ENCODE measurements at regions not wholly inside any gene's neighbourhood (a gene's known extent, or its start where the extent isn't known, plus 50 kb on each side); places are given as distances from the start of the nearest gene placed in this dataset.

DNA sequence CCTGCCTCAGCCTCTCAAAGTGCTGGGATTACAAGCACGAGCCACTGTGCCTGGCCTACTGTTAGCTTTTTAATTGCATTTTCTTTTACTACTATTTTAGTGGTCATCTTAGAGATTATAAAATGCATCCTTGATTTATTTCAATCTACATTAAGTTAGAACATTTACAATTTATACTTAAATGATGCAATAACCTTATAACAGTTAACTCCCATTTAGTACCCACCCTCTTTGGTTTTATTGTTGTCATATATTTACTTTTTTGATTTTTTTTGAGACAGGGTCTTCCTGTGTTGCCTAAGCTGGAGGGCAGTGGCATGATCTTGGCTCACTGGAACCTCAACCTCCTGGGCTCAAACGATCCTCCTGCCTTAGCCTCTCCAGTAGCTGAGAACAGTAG is 77.3 kb downstream of the PPCDC start:
- TF ChIP-seq POLR2AphosphoS5 (IDR thresholded peaks at IDR 0.05; ENCODE audit: low read depth, low read length) (no peak), SIN3A (IDR thresholded peaks at IDR 0.05; ENCODE audit: borderline replicate concordance, insufficient read depth, low read length) (no peak), TAF1 (IDR thresholded peaks at IDR 0.05; ENCODE audit: borderline replicate concordance, insufficient read depth, low read length) (no peak)
- TF ChIP-seq, protein P1, sequence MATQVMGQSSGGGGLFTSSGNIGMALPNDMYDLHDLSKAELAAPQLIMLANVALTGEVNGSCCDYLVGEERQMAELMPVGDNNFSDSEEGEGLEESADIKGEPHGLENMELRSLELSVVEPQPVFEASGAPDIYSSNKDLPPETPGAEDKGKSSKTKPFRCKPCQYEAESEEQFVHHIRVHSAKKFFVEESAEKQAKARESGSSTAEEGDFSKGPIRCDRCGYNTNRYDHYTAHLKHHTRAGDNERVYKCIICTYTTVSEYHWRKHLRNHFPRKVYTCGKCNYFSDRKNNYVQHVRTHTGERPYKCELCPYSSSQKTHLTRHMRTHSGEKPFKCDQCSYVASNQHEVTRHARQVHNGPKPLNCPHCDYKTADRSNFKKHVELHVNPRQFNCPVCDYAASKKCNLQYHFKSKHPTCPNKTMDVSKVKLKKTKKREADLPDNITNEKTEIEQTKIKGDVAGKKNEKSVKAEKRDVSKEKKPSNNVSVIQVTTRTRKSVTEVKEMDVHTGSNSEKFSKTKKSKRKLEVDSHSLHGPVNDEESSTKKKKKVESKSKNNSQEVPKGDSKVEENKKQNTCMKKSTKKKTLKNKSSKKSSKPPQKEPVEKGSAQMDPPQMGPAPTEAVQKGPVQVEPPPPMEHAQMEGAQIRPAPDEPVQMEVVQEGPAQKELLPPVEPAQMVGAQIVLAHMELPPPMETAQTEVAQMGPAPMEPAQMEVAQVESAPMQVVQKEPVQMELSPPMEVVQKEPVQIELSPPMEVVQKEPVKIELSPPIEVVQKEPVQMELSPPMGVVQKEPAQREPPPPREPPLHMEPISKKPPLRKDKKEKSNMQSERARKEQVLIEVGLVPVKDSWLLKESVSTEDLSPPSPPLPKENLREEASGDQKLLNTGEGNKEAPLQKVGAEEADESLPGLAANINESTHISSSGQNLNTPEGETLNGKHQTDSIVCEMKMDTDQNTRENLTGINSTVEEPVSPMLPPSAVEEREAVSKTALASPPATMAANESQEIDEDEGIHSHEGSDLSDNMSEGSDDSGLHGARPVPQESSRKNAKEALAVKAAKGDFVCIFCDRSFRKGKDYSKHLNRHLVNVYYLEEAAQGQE (IDR thresholded peaks at IDR 0.05; ENCODE audit: insufficient read depth in 1 of 2, low read depth in 2 of 2, low read length in 2 of 2), result no peak

GRCh38 chr15:75104804-75105557 is 81.6 kb downstream of the PPCDC start:
- TF ChIP-seq, protein P1 (IDR thresholded peaks at IDR 0.05; ENCODE audit: insufficient read depth in 1 of 2, low read depth in 2 of 2, low read length in 2 of 2), result 0 out of 4 replicates have a peak, but pooled peaks of 1 of the 2 experiments have one; percentile 26
- TF ChIP-seq SIN3A (IDR thresholded peaks at IDR 0.05; ENCODE audit: borderline replicate concordance, insufficient read depth, low read length), result no peak
- peak; percentile 50 for TF ChIP-seq FOXP2 (optimal IDR thresholded peaks at IDR 0.05; ENCODE audit: borderline replicate concordance, extremely low read depth, extremely low read length, insufficient read depth)

DNA sequence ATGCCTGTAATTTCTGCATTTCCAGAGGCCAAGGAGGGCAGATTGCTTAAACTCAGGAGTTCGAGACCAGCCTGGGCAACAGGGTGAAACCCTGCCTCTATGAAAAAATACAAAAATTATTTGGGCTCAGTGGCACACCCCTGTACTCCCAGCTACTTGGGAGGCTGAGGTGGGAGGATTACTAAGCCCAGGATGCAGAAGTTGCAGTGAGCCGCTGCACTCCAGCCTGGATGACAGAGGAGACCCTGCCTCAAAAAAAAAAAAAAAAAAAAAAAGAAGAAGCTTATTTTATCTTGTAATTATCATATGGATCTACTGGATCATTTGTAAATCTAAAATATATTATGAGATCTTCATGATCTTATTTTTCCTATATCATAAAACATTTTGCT is 84.1 kb downstream of the PPCDC start:
- TF ChIP-seq TAF1 (IDR thresholded peaks at IDR 0.05; ENCODE audit: borderline replicate concordance, insufficient read depth, low read length), result no peak
- no peak for TF ChIP-seq SIN3A (IDR thresholded peaks at IDR 0.05; ENCODE audit: borderline replicate concordance, insufficient read depth, low read length)
- no peak for TF ChIP-seq POLR2AphosphoS5 (IDR thresholded peaks at IDR 0.05; ENCODE audit: low read depth, low read length)
- TF ChIP-seq, protein P1 (IDR thresholded peaks at IDR 0.05; ENCODE audit: insufficient read depth in 1 of 2, low read depth in 2 of 2, low read length in 2 of 2), result no peak

GRCh38 chr15:75107908-75108838 is 84.8 kb downstream of the PPCDC start:
- no peak for TF ChIP-seq POLR2AphosphoS5 (IDR thresholded peaks at IDR 0.05; ENCODE audit: low read depth, low read length)
- TF ChIP-seq SIN3A (IDR thresholded peaks at IDR 0.05; ENCODE audit: borderline replicate concordance, insufficient read depth, low read length), result no peak
- TF ChIP-seq TAF1 (IDR thresholded peaks at IDR 0.05; ENCODE audit: borderline replicate concordance, insufficient read depth, low read length), result no peak
- no peak for TF ChIP-seq FOXP2 (optimal IDR thresholded peaks at IDR 0.05; ENCODE audit: borderline replicate concordance, extremely low read depth, extremely low read length, insufficient read depth)
- TF ChIP-seq, protein P1 (IDR thresholded peaks at IDR 0.05; ENCODE audit: insufficient read depth in 1 of 2, low read depth in 2 of 2, low read length in 2 of 2), result no peak
